Right lobe of liver (tissue), 4 donors: ENCODE measurements at regions not wholly inside any gene's neighbourhood (a gene's known extent, or its start where the extent isn't known, plus 50 kb on each side); places are given as distances from the start of the nearest gene placed in this dataset.

ENCODE experiments used
- POLR2A ChIP-seq: fragments of 450-650 bp; IDR thresholded peaks from one replicate; pipeline ENCODE4 v1.6.1; 2017; ENCODE audit warnings: antibody characterized with exemption, mild to moderate bottlenecking
- TF ChIP-seq, protein P1 (sequence below), 4 donors: fragments of 200-600 bp in 3 of 4; fragments of 450-650 bp in 1 of 4; IDR thresholded peaks; one replicate each; pipeline versions ENCODE4 v1.5.1 to v1.8.0; 2016 to 2022; ENCODE audit warnings: antibody characterized with exemption in 4 of 4, mild to moderate bottlenecking in 2 of 4
- donor health status: DM: no; HTN: no; CAD: no.
- donor health status: DM: no; HTN: no; CAD: no.
- donor health status: DM: no; HTN: yes; CAD: no.

DNA sequence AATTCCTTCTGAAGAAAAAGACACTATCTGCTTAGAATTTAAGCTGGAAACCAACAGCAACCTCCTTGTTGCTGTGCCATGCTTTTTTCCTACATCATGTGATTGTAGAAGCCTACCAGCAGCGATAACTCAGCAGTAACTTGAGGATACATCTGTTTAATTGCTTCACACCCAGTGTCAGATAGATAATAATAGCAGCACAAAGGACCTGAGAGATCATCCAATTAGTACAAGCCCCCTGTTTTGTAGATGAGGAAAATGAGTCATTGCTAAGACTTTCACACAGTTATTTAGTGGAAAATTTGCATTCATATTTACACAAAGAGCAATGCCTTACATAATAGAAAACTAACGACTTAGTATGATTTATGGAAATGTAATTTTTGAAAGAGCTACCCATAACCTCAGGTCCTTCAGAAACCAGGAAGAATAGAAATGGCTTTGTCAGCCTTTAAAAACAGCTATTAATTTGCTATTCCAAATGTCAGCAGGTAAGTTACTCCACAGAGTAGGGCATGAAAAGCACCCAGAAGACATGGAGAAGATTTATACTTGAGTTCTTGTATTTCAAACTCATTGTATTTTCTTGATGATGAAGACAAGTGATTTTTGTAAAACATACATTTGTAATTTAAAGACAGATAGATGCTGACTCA is 93.7 kb upstream of the SGCG start:
- TF ChIP-seq, protein P1, sequence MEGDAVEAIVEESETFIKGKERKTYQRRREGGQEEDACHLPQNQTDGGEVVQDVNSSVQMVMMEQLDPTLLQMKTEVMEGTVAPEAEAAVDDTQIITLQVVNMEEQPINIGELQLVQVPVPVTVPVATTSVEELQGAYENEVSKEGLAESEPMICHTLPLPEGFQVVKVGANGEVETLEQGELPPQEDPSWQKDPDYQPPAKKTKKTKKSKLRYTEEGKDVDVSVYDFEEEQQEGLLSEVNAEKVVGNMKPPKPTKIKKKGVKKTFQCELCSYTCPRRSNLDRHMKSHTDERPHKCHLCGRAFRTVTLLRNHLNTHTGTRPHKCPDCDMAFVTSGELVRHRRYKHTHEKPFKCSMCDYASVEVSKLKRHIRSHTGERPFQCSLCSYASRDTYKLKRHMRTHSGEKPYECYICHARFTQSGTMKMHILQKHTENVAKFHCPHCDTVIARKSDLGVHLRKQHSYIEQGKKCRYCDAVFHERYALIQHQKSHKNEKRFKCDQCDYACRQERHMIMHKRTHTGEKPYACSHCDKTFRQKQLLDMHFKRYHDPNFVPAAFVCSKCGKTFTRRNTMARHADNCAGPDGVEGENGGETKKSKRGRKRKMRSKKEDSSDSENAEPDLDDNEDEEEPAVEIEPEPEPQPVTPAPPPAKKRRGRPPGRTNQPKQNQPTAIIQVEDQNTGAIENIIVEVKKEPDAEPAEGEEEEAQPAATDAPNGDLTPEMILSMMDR (IDR thresholded peaks at IDR 0.05): no peak
- no peak for TF ChIP-seq POLR2A
